ENCODE measurements at regions not wholly inside any gene's neighbourhood (a gene's known extent, or its start where the extent isn't known, plus 50 kb on each side); places are given as distances from the start of the nearest gene placed in this dataset.

- no peak for TF ChIP-seq CUX1 (CRISPR knock-in tag; IDR thresholded peaks at IDR 0.05)
- TF ChIP-seq HIVEP1 (CRISPR knock-in tag; IDR thresholded peaks at IDR 0.05), result no peak
- TF ChIP-seq SREBF2 (CRISPR knock-in tag; IDR thresholded peaks at IDR 0.05), result no peak
- TF ChIP-seq NR2F6 (CRISPR knock-in tag; IDR thresholded peaks at IDR 0.05), result no peak
- TF ChIP-seq NCOA4 (IDR thresholded peaks at IDR 0.05; ENCODE audit: partially characterized antibody), result no peak
- TF ChIP-seq ZBTB33 (CRISPR knock-in tag; IDR thresholded peaks at IDR 0.05), result peak; percentile 89
- peak; percentile 33; the same call in 1 of the 2 replicates for TF ChIP-seq FOSL1 (tag; conservative IDR thresholded peaks at IDR 0.05)
- peak; percentile 41; the same call in 1 of the 2 replicates for TF ChIP-seq SOX6 (IDR thresholded peaks at IDR 0.05)
- no peak for TF ChIP-seq PRMT5 (CRISPR knock-in tag; IDR thresholded peaks at IDR 0.05)
- TF ChIP-seq CREB1 (IDR thresholded peaks at IDR 0.05), result no peak
- 0 out of 2 replicates have a peak, but pooled peaks have one; percentile 20 for TF ChIP-seq CREB1 (CRISPR knock-in tag; IDR thresholded peaks at IDR 0.05)
- peak; percentile 52; the same call in 1 of the 2 replicates for TF ChIP-seq CXXC5 (CRISPR knock-in tag; IDR thresholded peaks at IDR 0.05)
- no peak for TF ChIP-seq ZNF449 (CRISPR knock-in tag; IDR thresholded peaks at IDR 0.05)
- TF ChIP-seq TCF7L2 (IDR thresholded peaks at IDR 0.05; ENCODE audit: low read depth, low read length), result no peak
- TF ChIP-seq, protein P1, sequence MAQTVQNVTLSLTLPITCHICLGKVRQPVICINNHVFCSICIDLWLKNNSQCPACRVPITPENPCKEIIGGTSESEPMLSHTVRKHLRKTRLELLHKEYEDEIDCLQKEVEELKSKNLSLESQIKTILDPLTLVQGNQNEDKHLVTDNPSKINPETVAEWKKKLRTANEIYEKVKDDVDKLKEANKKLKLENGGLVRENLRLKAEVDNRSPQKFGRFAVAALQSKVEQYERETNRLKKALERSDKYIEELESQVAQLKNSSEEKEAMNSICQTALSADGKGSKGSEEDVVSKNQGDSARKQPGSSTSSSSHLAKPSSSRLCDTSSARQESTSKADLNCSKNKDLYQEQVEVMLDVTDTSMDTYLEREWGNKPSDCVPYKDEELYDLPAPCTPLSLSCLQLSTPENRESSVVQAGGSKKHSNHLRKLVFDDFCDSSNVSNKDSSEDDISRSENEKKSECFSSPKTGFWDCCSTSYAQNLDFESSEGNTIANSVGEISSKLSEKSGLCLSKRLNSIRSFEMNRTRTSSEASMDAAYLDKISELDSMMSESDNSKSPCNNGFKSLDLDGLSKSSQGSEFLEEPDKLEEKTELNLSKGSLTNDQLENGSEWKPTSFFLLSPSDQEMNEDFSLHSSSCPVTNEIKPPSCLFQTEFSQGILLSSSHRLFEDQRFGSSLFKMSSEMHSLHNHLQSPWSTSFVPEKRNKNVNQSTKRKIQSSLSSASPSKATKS (CRISPR knock-in tag; IDR thresholded peaks at IDR 0.05), result no peak
- no peak for TF ChIP-seq FOXK1 (CRISPR knock-in tag; IDR thresholded peaks at IDR 0.05; ENCODE audit: borderline replicate concordance)
- TF ChIP-seq CTBP1 (IDR thresholded peaks at IDR 0.05; ENCODE audit: borderline replicate concordance), result peak; percentile 49
These were observed 157.3 kb upstream of the PLXNC1 start (continued) for GRCh38 chr12:93990832-93991803.

Data from K562 (cell line).